Effector memory CD8-positive, alpha-beta T cell (primary cell): ENCODE measurements at regions not wholly inside any gene's neighbourhood (a gene's known extent, or its start where the extent isn't known, plus 50 kb on each side); places are given as distances from the start of the nearest gene placed in this dataset.

Source experiments
- ATAC-seq: fragments of 150-1000 bp; cut with Tn5 transposase; replicated peaks from 2 replicates; pipeline ENCODE4 v1.10.0; 2021; ENCODE audit warnings: mild to moderate bottlenecking, moderate library complexity
- DNase-seq, 3 experiments: peaks; one replicate each; pipeline ENCODE4 v3.0.0; 2021
- H3K27ac Mint-ChIP-seq, 2 donors: one replicate each; pipeline ENCODE4 v1.8.0; 2022; ENCODE audit warnings: mild to moderate bottlenecking in 2 of 2, mixed read lengths in 2 of 2, moderate library complexity in 2 of 2
- H3K27me3 Mint-ChIP-seq, 2 donors: one replicate each; pipeline ENCODE4 v1.8.0; 2022; ENCODE audit warnings: mixed read lengths in 2 of 2
- H3K36me3 Mint-ChIP-seq: one replicate; pipeline ENCODE4 v1.8.0; 2022; ENCODE audit warnings: mild to moderate bottlenecking, moderate library complexity, mixed read lengths; ENCODE audit not compliant: insufficient read depth
- H3K4me1 Mint-ChIP-seq, 2 donors: one replicate each; pipeline ENCODE4 v1.8.0; 2022; ENCODE audit warnings: low read depth in 2 of 2, mixed read lengths in 2 of 2
- H3K4me3 Mint-ChIP-seq, 2 donors: one replicate each; pipeline ENCODE4 v1.8.0; 2022; ENCODE audit warnings: mild to moderate bottlenecking in 2 of 2, mixed read lengths in 2 of 2, moderate library complexity in 2 of 2
- H3K9me3 Mint-ChIP-seq, 2 donors: one replicate each; pipeline ENCODE4 v1.8.0; 2022; ENCODE audit warnings: mixed read lengths in 2 of 2

DNA sequence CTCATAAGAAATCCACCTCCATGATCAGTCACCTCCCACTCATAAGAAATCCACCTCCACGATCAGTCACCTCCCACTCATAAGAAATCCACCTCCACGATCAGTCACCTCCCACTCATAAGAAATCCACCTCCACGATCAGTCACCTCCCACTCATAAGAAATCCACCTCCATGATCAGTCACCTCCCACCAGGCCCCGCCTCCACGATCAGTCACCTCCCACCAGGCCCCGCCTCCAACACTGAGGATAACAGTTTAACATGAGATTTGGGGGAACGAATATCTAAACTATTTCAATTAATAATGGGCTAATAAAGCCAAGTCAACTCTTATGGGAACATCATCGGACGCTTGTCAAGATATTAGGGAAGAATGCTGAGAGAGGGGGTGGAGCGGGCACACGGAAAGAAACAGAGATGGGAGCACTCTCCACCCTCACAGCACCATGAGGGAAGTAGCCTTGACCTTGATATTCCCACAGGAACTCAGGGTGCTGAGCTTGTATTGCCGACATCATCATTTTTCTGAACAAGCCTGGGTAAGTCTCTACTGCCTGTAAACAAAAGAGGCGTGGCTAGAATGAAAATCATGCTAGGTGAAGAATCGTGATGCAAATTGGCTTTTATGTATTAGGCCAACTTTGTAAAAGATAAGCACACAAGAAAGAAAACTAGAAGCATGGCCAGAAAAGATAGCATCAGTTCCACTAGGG, 303.5 kb upstream of the KLF6 start:
- Mint-ChIP-seq H3K4me3 (no peak overlapping the region), H3K27me3 (no peaks in the 10 kb centered on the region), H3K4me1 (peaks cover 0 to 7% of the 10 kb centered on the region in 2 donors), H3K27ac (no peak overlapping the region), H3K9me3 (no peaks in the 10 kb centered on the region), H3K36me3 (no peaks in the 10 kb centered on the region)
- ATAC-seq (no peak), DNase-seq (no peak)

DNA sequence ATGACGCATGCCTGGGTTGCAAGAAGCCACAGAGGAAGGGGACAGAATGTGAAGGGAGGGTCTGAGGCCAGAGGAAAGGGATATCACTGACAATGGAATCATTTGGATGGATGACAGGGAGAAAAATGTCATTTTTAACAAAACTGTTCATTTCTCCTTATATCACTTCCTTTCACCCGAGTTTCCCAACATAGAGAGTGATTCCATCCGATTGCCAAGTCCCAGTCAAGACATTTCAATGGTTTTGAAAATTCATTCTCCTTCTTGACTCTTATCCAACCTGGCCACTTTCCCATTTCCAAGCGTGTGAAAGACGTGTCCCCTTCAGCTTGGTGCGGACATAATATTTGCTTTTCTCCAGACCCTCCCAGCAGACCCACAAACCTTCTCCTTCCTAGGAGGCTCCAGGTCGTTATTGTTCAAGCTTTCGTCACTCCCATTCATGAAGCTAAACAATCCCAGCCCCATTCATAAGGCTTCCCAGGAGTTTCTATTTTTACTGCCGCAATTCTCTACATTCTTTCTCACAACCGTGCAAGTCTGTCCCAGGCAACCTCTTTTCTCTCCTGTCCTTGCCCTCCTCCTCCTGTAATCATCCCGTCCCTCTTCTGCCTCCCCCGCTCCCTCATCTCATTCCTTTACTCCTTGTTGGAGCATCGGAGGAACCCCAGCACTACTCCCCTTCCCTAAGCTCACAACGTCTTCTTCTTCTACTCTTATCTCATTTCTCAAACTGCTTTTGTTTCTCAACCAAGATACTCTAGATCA, 301.3 kb upstream of the KLF6 start:
- Mint-ChIP-seq H3K36me3 (no peaks in the 10 kb centered on the region), H3K27ac (no peak overlapping the region), H3K9me3 (peaks cover 0 to 3% of the 10 kb centered on the region in 2 donors), H3K27me3 (no peaks in the 10 kb centered on the region), H3K4me1 (peaks cover 12 to 16% of the 10 kb centered on the region in 2 donors), H3K4me3 (no peak overlapping the region)
- no peak for ATAC-seq
- DNase-seq: no peak

DNA sequence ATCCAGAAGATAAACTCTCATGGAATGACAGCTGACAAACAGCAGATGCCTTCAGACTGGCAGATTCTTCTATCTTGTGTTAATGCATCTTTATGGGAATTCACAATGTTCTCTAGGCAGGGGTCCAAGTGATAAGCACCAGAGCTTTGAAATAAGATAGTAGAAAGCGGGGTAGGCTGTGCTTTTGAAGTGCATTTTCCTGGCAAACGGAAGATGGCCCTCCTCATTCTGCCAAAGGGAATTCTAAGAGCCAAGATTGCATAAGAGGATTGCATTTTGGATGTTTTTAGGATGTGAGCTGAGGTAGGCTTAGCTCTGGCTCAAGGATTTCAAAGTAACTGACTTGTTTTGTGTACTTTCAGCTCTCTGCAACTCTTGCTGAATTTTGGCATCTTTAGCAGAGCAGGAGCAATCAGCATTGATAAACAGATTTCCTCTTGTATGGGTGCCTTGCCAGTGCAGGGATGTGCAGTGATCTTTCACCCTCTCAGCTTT, 298.5 kb upstream of the KLF6 start:
- H3K27me3 Mint-ChIP-seq: no peaks in the 10 kb centered on the region
- no peak overlapping the region for H3K4me3 Mint-ChIP-seq
- H3K9me3 Mint-ChIP-seq: peaks cover 0 to 3% of the 10 kb centered on the region in 2 donors
- peak overlapping the region in 1 of 2 donors; percentile 63 for H3K27ac Mint-ChIP-seq
- DNase-seq (no peak), ATAC-seq (no peak)
- peaks cover 4% of the 10 kb centered on the region for H3K36me3 Mint-ChIP-seq
- H3K4me1 Mint-ChIP-seq: peaks cover 29 to 40% of the 10 kb centered on the region in 2 donors

GRCh38 chr10:4082861-4083260, 297.9 kb upstream of the KLF6 start:
- H3K4me1 Mint-ChIP-seq: peaks cover 27 to 42% of the 10 kb centered on the region in 2 donors
- H3K27me3 Mint-ChIP-seq: no peaks in the 10 kb centered on the region
- DNase-seq (no peak), ATAC-seq (no peak)
- no peak overlapping the region for H3K4me3 Mint-ChIP-seq
- H3K36me3 Mint-ChIP-seq: peaks cover 4% of the 10 kb centered on the region
- H3K9me3 Mint-ChIP-seq: peaks cover 0 to 3% of the 10 kb centered on the region in 2 donors
- peak overlapping the region; percentile 46 to 63 for H3K27ac Mint-ChIP-seq

DNA sequence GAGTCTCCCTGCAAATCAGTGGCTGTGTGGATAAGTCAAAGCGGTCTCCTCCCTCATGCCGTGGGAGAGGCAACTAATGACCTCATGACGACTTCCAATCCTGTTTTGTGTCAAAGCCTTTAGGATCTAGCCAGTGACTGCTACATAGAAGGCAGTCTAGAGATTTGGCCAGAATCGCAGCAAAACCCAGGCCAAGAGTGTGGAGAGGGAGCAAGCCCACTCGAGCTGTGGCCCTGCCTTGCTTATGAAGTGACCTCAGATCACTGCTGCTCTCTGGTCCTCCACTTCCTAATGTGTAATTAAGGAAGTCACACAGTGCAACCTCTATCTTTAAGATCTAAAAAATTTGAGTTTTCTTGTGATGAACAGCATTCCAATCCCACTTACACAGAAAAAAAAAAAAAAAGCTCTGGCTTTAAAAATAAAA, 296.7 kb upstream of the KLF6 start:
- Mint-ChIP-seq H3K9me3 (peaks cover 0 to 3% of the 10 kb centered on the region in 2 donors), H3K4me3 (peak overlapping the region; percentile 41 to 68), H3K27ac (peak overlapping the region; percentile 90 to 95), H3K36me3 (peaks cover 4% of the 10 kb centered on the region), H3K27me3 (no peaks in the 10 kb centered on the region), H3K4me1 (peaks cover 31 to 50% of the 10 kb centered on the region in 2 donors)
- ATAC-seq (no peak), DNase-seq (no peak)

DNA sequence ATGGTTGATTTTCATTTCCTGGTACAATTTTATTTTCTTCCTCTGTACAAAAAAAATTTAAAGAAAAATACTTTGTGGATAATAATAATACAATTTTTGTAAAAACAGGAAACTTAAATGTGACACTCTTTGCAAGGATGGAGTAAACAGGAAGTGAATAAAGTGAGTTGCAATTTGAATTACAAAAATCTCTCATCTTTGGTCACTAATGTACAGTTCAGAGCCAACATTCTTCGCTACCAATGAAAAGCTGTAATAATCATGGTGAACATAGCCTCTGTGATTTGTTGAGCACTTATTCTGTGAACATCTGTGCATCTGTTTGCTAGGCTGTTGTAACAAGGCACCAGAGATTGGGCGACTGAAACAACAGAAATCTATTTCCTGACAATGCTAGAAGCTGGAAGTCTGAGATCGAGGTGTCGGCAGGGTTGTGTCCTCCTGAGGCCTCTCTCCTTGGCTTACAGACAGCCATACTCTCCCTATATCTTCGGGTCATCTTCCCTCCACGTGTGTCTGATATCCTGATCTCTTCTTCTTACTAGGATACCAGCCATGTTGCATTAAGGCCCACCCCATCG, 295.3 kb upstream of the KLF6 start:
- peak overlapping the region; percentile 40 to 68 for H3K4me3 Mint-ChIP-seq
- peaks cover 36 to 57% of the 10 kb centered on the region in 2 donors for H3K4me1 Mint-ChIP-seq
- DNase-seq (no peak), ATAC-seq (peak; percentile 56)
- peaks cover 0 to 3% of the 10 kb centered on the region in 2 donors for H3K9me3 Mint-ChIP-seq
- H3K27me3 Mint-ChIP-seq: no peaks in the 10 kb centered on the region
- H3K27ac Mint-ChIP-seq: peak overlapping the region; percentile 90 to 95
- peaks cover 4% of the 10 kb centered on the region for H3K36me3 Mint-ChIP-seq

GRCh38 chr10:4079803-4080202, 294.8 kb upstream of the KLF6 start:
- peaks cover 4% of the 10 kb centered on the region for H3K36me3 Mint-ChIP-seq
- peaks cover 41 to 62% of the 10 kb centered on the region in 2 donors for H3K4me1 Mint-ChIP-seq
- H3K27me3 Mint-ChIP-seq: no peaks in the 10 kb centered on the region
- H3K27ac Mint-ChIP-seq: peak overlapping the region; percentile 90 to 95
- ATAC-seq: peak; percentile 8
- DNase-seq: no peak
- H3K4me3 Mint-ChIP-seq: peak overlapping the region; percentile 40 to 68
- peaks cover 0 to 3% of the 10 kb centered on the region in 2 donors for H3K9me3 Mint-ChIP-seq

- Mint-ChIP-seq H3K4me3 (peak overlapping the region; percentile 38 to 41), H3K4me1 (peaks cover 53 to 67% of the 10 kb centered on the region in 2 donors), H3K27me3 (no peaks in the 10 kb centered on the region), H3K27ac (peak overlapping the region; percentile 90 to 94), H3K36me3 (peaks cover 4% of the 10 kb centered on the region), H3K9me3 (peaks cover 0 to 3% of the 10 kb centered on the region in 2 donors)
- no peak for ATAC-seq
- no peak for DNase-seq
Measured at GRCh38 chr10:4077804-4078203, 292.8 kb upstream of the KLF6 start.

GRCh38 chr10:4076983-4077382, 292.0 kb upstream of the KLF6 start:
- ATAC-seq (no peak), DNase-seq (no peak)
- peak overlapping the region in 1 of 2 donors; percentile 41 for H3K4me3 Mint-ChIP-seq
- peaks cover 0 to 3% of the 10 kb centered on the region in 2 donors for H3K9me3 Mint-ChIP-seq
- H3K27ac Mint-ChIP-seq: peak overlapping the region; percentile 90 to 94
- peaks cover 4% of the 10 kb centered on the region for H3K36me3 Mint-ChIP-seq
- peaks cover 53 to 64% of the 10 kb centered on the region in 2 donors for H3K4me1 Mint-ChIP-seq
- H3K27me3 Mint-ChIP-seq: no peaks in the 10 kb centered on the region

DNA sequence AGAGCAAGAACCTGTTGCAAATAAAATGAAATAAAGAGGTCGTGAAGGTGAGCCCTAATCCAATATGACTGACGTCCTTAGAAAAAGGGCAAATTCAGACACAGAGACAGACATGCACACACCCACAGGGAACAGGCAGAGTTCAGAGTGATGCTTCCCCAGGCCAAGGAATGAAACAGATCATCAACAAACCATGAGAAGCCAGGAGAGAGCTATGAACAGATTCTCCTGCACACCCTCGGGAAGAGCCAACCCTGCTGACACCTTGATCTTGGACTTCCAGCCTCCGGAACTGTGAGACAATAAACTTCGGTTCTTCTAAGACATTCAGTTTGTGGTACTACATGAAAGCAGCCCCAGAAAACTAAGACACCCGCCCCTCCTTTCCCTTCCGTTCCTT, 290.4 kb upstream of the KLF6 start:
- H3K4me1 Mint-ChIP-seq: peaks cover 40 to 53% of the 10 kb centered on the region in 2 donors
- H3K4me3 Mint-ChIP-seq: peak overlapping the region; percentile 82 to 85
- peak; percentile 3 for ATAC-seq

DNA sequence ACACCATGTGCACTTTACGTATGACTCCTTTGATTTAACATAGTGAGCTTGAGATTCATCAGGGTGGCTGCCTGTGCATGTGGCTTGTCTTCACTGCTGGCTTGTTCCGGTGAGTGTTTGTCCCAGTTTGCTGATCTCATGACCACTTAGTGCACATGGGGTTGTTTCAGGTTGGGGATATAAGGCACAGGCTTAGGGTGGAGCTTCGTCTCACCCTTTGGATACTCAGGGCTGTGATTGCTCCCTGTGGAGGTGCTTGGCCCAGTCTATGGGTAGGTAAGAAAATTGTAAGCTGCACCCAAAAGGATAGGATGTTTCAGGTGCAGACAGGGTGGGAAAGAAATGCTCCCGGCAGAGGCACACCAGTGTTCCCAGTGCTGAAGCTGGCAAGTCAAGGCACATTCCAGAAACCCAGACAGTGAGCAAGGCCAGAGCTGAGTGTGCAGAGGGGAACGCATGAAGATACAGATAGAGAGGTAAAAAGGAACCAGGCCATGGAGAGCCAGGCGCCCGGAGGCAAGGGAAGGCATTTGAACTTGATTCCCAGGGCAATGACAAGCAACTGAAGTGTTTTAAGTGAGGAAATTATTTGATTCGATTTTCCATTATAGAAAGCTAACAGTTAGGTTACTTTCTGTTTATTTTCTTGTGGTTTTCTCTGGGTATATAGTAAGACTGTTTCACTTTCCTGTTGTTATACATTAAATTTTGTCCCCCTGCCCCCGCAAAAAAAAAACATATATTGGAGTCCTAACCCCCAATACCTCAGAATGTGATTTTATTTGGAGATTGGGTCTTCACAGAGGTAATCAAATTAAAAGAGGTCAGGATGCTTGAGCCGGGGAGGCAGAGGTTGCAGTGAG, 289.8 kb upstream of the KLF6 start:
- ATAC-seq: peak; percentile 83
- Mint-ChIP-seq H3K4me3 (peak overlapping the region; percentile 82 to 85), H3K4me1 (peaks cover 35 to 47% of the 10 kb centered on the region in 2 donors), H3K27me3 (no peaks in the 10 kb centered on the region), H3K27ac (peak overlapping the region; percentile 92 to 94), H3K36me3 (no peaks in the 10 kb centered on the region), H3K9me3 (no peaks in the 10 kb centered on the region)
- peak in 1 of 3 experiments; percentile 21 for DNase-seq

More for the DNA sequence above, 290.4 kb upstream of the KLF6 start:
- H3K27ac Mint-ChIP-seq: peak overlapping the region; percentile 92 to 94
- no peaks in the 10 kb centered on the region for H3K36me3 Mint-ChIP-seq
- H3K9me3 Mint-ChIP-seq: no peaks in the 10 kb centered on the region
- H3K27me3 Mint-ChIP-seq: no peaks in the 10 kb centered on the region
- DNase-seq: no peak

DNA sequence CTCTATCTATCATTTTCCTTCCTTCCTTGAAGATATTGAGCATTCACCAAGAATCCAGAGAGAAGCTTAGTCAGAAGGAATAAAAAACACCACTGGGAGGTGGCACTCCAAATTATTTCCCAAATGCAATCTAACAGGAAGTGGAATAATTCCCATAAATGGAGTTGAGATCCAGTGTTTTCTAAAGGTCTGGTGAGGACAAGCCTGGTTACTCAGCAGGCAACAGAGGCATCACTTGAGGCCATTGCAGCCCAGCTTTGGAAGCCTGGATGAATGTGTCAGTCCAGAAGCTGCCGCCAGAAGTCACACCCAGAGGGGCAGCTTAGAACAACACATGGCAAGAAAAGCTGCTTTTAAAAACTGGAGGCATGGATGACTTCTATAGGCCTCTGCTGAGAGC, 288.9 kb upstream of the KLF6 start:
- no peaks in the 10 kb centered on the region for H3K27me3 Mint-ChIP-seq
- no peak for DNase-seq
- ATAC-seq: no peak
- H3K36me3 Mint-ChIP-seq: no peaks in the 10 kb centered on the region
- H3K4me1 Mint-ChIP-seq: peaks cover 28 to 38% of the 10 kb centered on the region in 2 donors
- peak overlapping the region in 1 of 2 donors; percentile 82 for H3K4me3 Mint-ChIP-seq
- H3K27ac Mint-ChIP-seq: peak overlapping the region; percentile 92 to 94
- H3K9me3 Mint-ChIP-seq: no peaks in the 10 kb centered on the region
